Activated naive CD8-positive, alpha-beta T cell (primary cell): ENCODE measurements at regions not wholly inside any gene's neighbourhood (a gene's known extent, or its start where the extent isn't known, plus 50 kb on each side); places are given as distances from the start of the nearest gene placed in this dataset.

Experiments
- H3K27ac Mint-ChIP-seq: one replicate; pipeline ENCODE4 v1.8.0; 2021; ENCODE audit warnings: mixed read lengths
- H3K27me3 Mint-ChIP-seq: one replicate; pipeline ENCODE4 v1.8.0; 2021; ENCODE audit warnings: mixed read lengths
- H3K36me3 Mint-ChIP-seq: one replicate; pipeline ENCODE4 v1.8.0; 2021; ENCODE audit warnings: mixed read lengths
- H3K4me1 Mint-ChIP-seq: one replicate; pipeline ENCODE4 v1.8.0; 2021; ENCODE audit warnings: low read depth, mixed read lengths
- H3K4me3 Mint-ChIP-seq: one replicate; pipeline ENCODE4 v1.8.0; 2021; ENCODE audit warnings: mild to moderate bottlenecking, mixed read lengths
- H3K9me3 Mint-ChIP-seq: one replicate; pipeline ENCODE4 v1.8.0; 2021; ENCODE audit warnings: low read depth, mixed read lengths

- H3K4me3 Mint-ChIP-seq: no peak overlapping the region
- peaks cover 17% of the 10 kb centered on the region for H3K9me3 Mint-ChIP-seq
- H3K4me1 Mint-ChIP-seq: no peaks in the 10 kb centered on the region
- H3K36me3 Mint-ChIP-seq: no peaks in the 10 kb centered on the region
- no peaks in the 10 kb centered on the region for H3K27me3 Mint-ChIP-seq
- H3K27ac Mint-ChIP-seq: no peak overlapping the region
Measured at GRCh38 chr5:89583534-89583933, 700.5 kb upstream of the MEF2C start.

GRCh38 chr5:89582768-89583339 lies 699.9 kb upstream of the MEF2C start:
- H3K27me3 Mint-ChIP-seq: no peaks in the 10 kb centered on the region
- no peak overlapping the region for H3K27ac Mint-ChIP-seq
- H3K4me1 Mint-ChIP-seq: no peaks in the 10 kb centered on the region
- no peak overlapping the region for H3K4me3 Mint-ChIP-seq
- no peaks in the 10 kb centered on the region for H3K36me3 Mint-ChIP-seq
- H3K9me3 Mint-ChIP-seq: peaks cover 17% of the 10 kb centered on the region

- Mint-ChIP-seq H3K27ac (no peak overlapping the region), H3K9me3 (peaks cover 8% of the 10 kb centered on the region), H3K36me3 (no peaks in the 10 kb centered on the region), H3K4me3 (no peak overlapping the region), H3K27me3 (no peaks in the 10 kb centered on the region), H3K4me1 (no peaks in the 10 kb centered on the region)
Measured at GRCh38 chr5:89580976-89581375, 698.0 kb upstream of the MEF2C start.

- no peak overlapping the region for H3K27ac Mint-ChIP-seq
- H3K36me3 Mint-ChIP-seq: no peaks in the 10 kb centered on the region
- no peak overlapping the region for H3K4me3 Mint-ChIP-seq
- H3K27me3 Mint-ChIP-seq: no peaks in the 10 kb centered on the region
- H3K9me3 Mint-ChIP-seq: no peaks in the 10 kb centered on the region
- H3K4me1 Mint-ChIP-seq: no peaks in the 10 kb centered on the region
Measured at GRCh38 chr5:89575319-89575718, 692.3 kb upstream of the MEF2C start.

GRCh38 chr5:89573345-89573744 lies 690.4 kb upstream of the MEF2C start:
- Mint-ChIP-seq H3K4me3 (no peak overlapping the region), H3K9me3 (no peaks in the 10 kb centered on the region), H3K27ac (no peak overlapping the region), H3K4me1 (no peaks in the 10 kb centered on the region), H3K27me3 (no peaks in the 10 kb centered on the region), H3K36me3 (no peaks in the 10 kb centered on the region)

- Mint-ChIP-seq H3K36me3 (no peaks in the 10 kb centered on the region), H3K27ac (no peak overlapping the region), H3K9me3 (no peaks in the 10 kb centered on the region), H3K4me3 (no peak overlapping the region), H3K27me3 (no peaks in the 10 kb centered on the region), H3K4me1 (no peaks in the 10 kb centered on the region)
Measured at GRCh38 chr5:89572696-89573095, 689.7 kb upstream of the MEF2C start.

GRCh38 chr5:89570557-89570956 lies 687.6 kb upstream of the MEF2C start:
- H3K9me3 Mint-ChIP-seq: no peaks in the 10 kb centered on the region
- H3K27me3 Mint-ChIP-seq: no peaks in the 10 kb centered on the region
- H3K4me3 Mint-ChIP-seq: no peak overlapping the region
- H3K4me1 Mint-ChIP-seq: no peaks in the 10 kb centered on the region
- no peak overlapping the region for H3K27ac Mint-ChIP-seq
- no peaks in the 10 kb centered on the region for H3K36me3 Mint-ChIP-seq

GRCh38 chr5:89566340-89566739 lies 683.4 kb upstream of the MEF2C start:
- Mint-ChIP-seq H3K36me3 (no peaks in the 10 kb centered on the region), H3K9me3 (no peaks in the 10 kb centered on the region), H3K27me3 (no peaks in the 10 kb centered on the region), H3K4me1 (no peaks in the 10 kb centered on the region), H3K4me3 (no peak overlapping the region), H3K27ac (no peak overlapping the region)

- no peaks in the 10 kb centered on the region for H3K36me3 Mint-ChIP-seq
- no peaks in the 10 kb centered on the region for H3K4me1 Mint-ChIP-seq
- H3K4me3 Mint-ChIP-seq: no peak overlapping the region
- H3K27ac Mint-ChIP-seq: no peak overlapping the region
- peaks cover 3% of the 10 kb centered on the region for H3K9me3 Mint-ChIP-seq
- no peaks in the 10 kb centered on the region for H3K27me3 Mint-ChIP-seq
Measured at GRCh38 chr5:89560696-89561095, 677.7 kb upstream of the MEF2C start.

- Mint-ChIP-seq H3K4me3 (no peak overlapping the region), H3K27ac (no peak overlapping the region), H3K36me3 (no peaks in the 10 kb centered on the region), H3K4me1 (no peaks in the 10 kb centered on the region), H3K9me3 (peaks cover 3% of the 10 kb centered on the region), H3K27me3 (no peaks in the 10 kb centered on the region)
Measured at GRCh38 chr5:89556215-89556913, 673.4 kb upstream of the MEF2C start.

- Mint-ChIP-seq H3K4me3 (no peak overlapping the region), H3K27me3 (no peaks in the 10 kb centered on the region), H3K27ac (no peak overlapping the region), H3K4me1 (no peaks in the 10 kb centered on the region), H3K9me3 (no peaks in the 10 kb centered on the region), H3K36me3 (no peaks in the 10 kb centered on the region)
Measured at GRCh38 chr5:89546657-89547056, 663.7 kb upstream of the MEF2C start.

GRCh38 chr5:89545626-89546025 lies 662.6 kb upstream of the MEF2C start:
- Mint-ChIP-seq H3K4me3 (no peak overlapping the region), H3K4me1 (no peaks in the 10 kb centered on the region)

GRCh38 chr5:89545076-89545475 lies 662.1 kb upstream of the MEF2C start:
- H3K4me1 Mint-ChIP-seq: no peaks in the 10 kb centered on the region

More at GRCh38 chr5:89545626-89546025, 662.6 kb upstream of the MEF2C start:
- H3K27ac Mint-ChIP-seq: no peak overlapping the region
- H3K36me3 Mint-ChIP-seq: no peaks in the 10 kb centered on the region
- H3K9me3 Mint-ChIP-seq: no peaks in the 10 kb centered on the region
- no peaks in the 10 kb centered on the region for H3K27me3 Mint-ChIP-seq

GRCh38 chr5:89542736-89543135 lies 659.8 kb upstream of the MEF2C start:
- no peaks in the 10 kb centered on the region for H3K9me3 Mint-ChIP-seq
- no peaks in the 10 kb centered on the region for H3K27me3 Mint-ChIP-seq
- H3K27ac Mint-ChIP-seq: no peak overlapping the region
- no peak overlapping the region for H3K4me3 Mint-ChIP-seq
- H3K36me3 Mint-ChIP-seq: no peaks in the 10 kb centered on the region
- no peaks in the 10 kb centered on the region for H3K4me1 Mint-ChIP-seq

More at GRCh38 chr5:89545076-89545475, 662.1 kb upstream of the MEF2C start:
- Mint-ChIP-seq H3K36me3 (no peaks in the 10 kb centered on the region), H3K27me3 (no peaks in the 10 kb centered on the region), H3K9me3 (no peaks in the 10 kb centered on the region), H3K4me3 (no peak overlapping the region), H3K27ac (no peak overlapping the region)

GRCh38 chr5:89537800-89538199 lies 654.8 kb upstream of the MEF2C start:
- no peak overlapping the region for H3K4me3 Mint-ChIP-seq
- H3K27ac Mint-ChIP-seq: no peak overlapping the region
- no peaks in the 10 kb centered on the region for H3K27me3 Mint-ChIP-seq
- H3K9me3 Mint-ChIP-seq: no peaks in the 10 kb centered on the region
- no peaks in the 10 kb centered on the region for H3K36me3 Mint-ChIP-seq
- no peaks in the 10 kb centered on the region for H3K4me1 Mint-ChIP-seq

GRCh38 chr5:89536020-89536419 lies 653.0 kb upstream of the MEF2C start:
- no peak overlapping the region for H3K27ac Mint-ChIP-seq
- no peaks in the 10 kb centered on the region for H3K9me3 Mint-ChIP-seq
- H3K27me3 Mint-ChIP-seq: no peaks in the 10 kb centered on the region
- H3K4me1 Mint-ChIP-seq: no peaks in the 10 kb centered on the region
- H3K36me3 Mint-ChIP-seq: no peaks in the 10 kb centered on the region
- H3K4me3 Mint-ChIP-seq: no peak overlapping the region
